Neural progenitor cell (in vitro differentiated cells): ENCODE measurements at regions not wholly inside any gene's neighbourhood (a gene's known extent, or its start where the extent isn't known, plus 50 kb on each side); places are given as distances from the start of the nearest gene placed in this dataset.

Experiments
- DNase-seq: peaks from one replicate; pipeline ENCODE4 v3.0.0-alpha.2; 2016; ENCODE audit warnings: low spot score
- H2AFZ ChIP-seq: fragments of 200-600 bp; sonication (generic); replicated peaks from 2 replicates; pipeline ENCODE4 v1.6.1; 2016; ENCODE audit warnings: antibody characterized with exemption
- H3F3A ChIP-seq: fragments of 200-600 bp; sonication (generic); 2 replicates; pipeline ENCODE4 v1.6.1; 2016; ENCODE audit warnings: antibody characterized with exemption, low read depth
- H3K27ac ChIP-seq: fragments of 200-600 bp; sonication (generic); 2 replicates; pipeline ENCODE4 v1.5.1; 2016; ENCODE audit warnings: mild to moderate bottlenecking
- H3K27me3 ChIP-seq: fragments of 200-600 bp; sonication (generic); 2 replicates; pipeline ENCODE4 v1.6.1; 2016; ENCODE audit warnings: mild to moderate bottlenecking, moderate library complexity
- H3K36me3 ChIP-seq: fragments of 200-600 bp; sonication (generic); 2 replicates; pipeline ENCODE4 v1.5.1; 2016
- H3K4me1 ChIP-seq: fragments of 200-600 bp; sonication (generic); 2 replicates; pipeline ENCODE4 v1.6.1; 2016; ENCODE audit warnings: mixed run types
- H3K4me2 ChIP-seq: fragments of 200-600 bp; sonication (generic); 2 replicates; pipeline ENCODE4 v1.6.1; 2016
- H3K4me3 ChIP-seq: fragments of 200-600 bp; sonication (generic); 2 replicates; pipeline ENCODE4 v1.5.1; 2016
- H3K79me2 ChIP-seq: fragments of 200-600 bp; sonication (generic); 2 replicates; pipeline ENCODE4 v1.6.1; 2016; ENCODE audit warnings: low read depth
- H3K9ac ChIP-seq: fragments of 200-600 bp; sonication (generic); 2 replicates; pipeline ENCODE4 v1.6.1; 2016
- H3K9me3 ChIP-seq: fragments of 200-600 bp; sonication (generic); 2 replicates; pipeline ENCODE4 v1.5.1; 2016; ENCODE audit warnings: low read depth
- H4K20me1 ChIP-seq: fragments of 200-600 bp; sonication (generic); 2 replicates; pipeline ENCODE4 v1.6.1; 2016; ENCODE audit warnings: low read depth
- H3K27ac Mint-ChIP-seq: 3 replicates; pipeline ENCODE4 v1.8.0; 2021; ENCODE audit warnings: mixed read lengths
- H3K27me3 Mint-ChIP-seq: 2 replicates; pipeline ENCODE4 v1.8.0; 2022; ENCODE audit warnings: low read depth, mild to moderate bottlenecking, inconsistent platforms, moderate library complexity, mixed read lengths; ENCODE audit not compliant: insufficient read depth
- H3K36me3 Mint-ChIP-seq: 3 replicates; pipeline ENCODE4 v1.8.0; 2021; ENCODE audit warnings: mixed read lengths
- H3K4me1 Mint-ChIP-seq: 3 replicates; pipeline ENCODE4 v1.8.0; 2021; ENCODE audit warnings: mixed read lengths
- H3K4me3 Mint-ChIP-seq: 3 replicates; pipeline ENCODE4 v1.8.0; 2021; ENCODE audit warnings: mild to moderate bottlenecking, moderate library complexity, mixed read lengths
- H3K9me3 Mint-ChIP-seq: 3 replicates; pipeline ENCODE4 v1.8.0; 2020; ENCODE audit warnings: mixed read lengths
- CTCF ChIP-seq: fragments of 200-600 bp; sonication (generic); IDR thresholded peaks from 2 replicates; pipeline ENCODE4 v1.5.1; 2017; ENCODE audit warnings: antibody characterized with exemption, mild to moderate bottlenecking
- EZH2 ChIP-seq: fragments of 200-600 bp; sonication (generic); IDR thresholded peaks from 2 replicates; pipeline ENCODE4 v1.6.1; 2017; ENCODE audit warnings: antibody characterized with exemption, mild to moderate bottlenecking, moderate library complexity
- EZH2phosphoT487 ChIP-seq: fragments of 200-600 bp; sonication (generic); IDR thresholded peaks from 2 replicates; pipeline ENCODE4 v1.6.1; 2017; ENCODE audit warnings: antibody characterized with exemption

DNA sequence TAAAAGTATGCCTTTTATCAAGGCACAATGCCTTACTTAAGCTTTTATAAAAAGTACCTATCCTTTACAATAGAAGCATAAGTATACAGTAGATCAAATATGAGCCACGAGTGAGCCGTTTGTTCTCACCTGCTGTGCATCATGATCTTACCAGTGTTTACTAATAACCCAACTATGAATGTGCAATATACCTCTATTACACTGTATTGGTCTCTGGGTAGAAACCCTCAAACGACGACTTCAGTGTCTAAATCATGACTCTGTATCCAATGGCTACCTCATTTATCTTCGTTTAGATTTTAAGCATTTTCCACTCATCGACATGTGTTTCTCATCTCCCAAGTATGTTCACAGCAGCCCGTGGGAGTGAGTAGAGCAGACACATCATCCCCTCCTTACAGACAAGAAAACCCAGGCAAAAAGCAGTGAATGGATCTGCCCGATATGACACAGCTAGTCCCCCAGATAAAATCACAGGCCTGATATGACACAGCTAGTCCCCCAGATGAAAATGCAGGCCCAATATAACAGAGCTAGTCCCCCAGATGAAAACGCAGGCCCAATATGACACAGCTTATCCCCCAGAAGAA, 279.8 kb downstream of the TNS1 start:
- Mint-ChIP-seq H3K4me1 (no peaks in the 10 kb centered on the region), H3K27me3 (peaks cover 2% of the 10 kb centered on the region), H3K4me3 (no peak overlapping the region), H3K9me3 (no peaks in the 10 kb centered on the region), H3K27ac (peak overlapping the region; percentile 15), H3K36me3 (no peaks in the 10 kb centered on the region)
- H3K4me1 ChIP-seq = no peaks in the 10 kb centered on the region
- no peaks in the 10 kb centered on the region for H3K27me3 ChIP-seq
- H4K20me1 ChIP-seq = no peaks in the 10 kb centered on the region
- no peak for DNase-seq
- H3K79me2 ChIP-seq = no peaks in the 10 kb centered on the region
- no peak overlapping the region for H3K4me3 ChIP-seq
- H3F3A ChIP-seq = no peaks in the 10 kb centered on the region
- no peak overlapping the region for H3K4me2 ChIP-seq
- H3K27ac ChIP-seq = no peak overlapping the region
- no peak overlapping the region for H3K9ac ChIP-seq
- no peak overlapping the region for H2AFZ ChIP-seq
- H3K36me3 ChIP-seq = peaks cover 3% of the 10 kb centered on the region
- no peaks in the 10 kb centered on the region for H3K9me3 ChIP-seq
- no peak for TF ChIP-seq CTCF
- TF ChIP-seq EZH2 = no peak
- TF ChIP-seq EZH2phosphoT487 = no peak

DNA sequence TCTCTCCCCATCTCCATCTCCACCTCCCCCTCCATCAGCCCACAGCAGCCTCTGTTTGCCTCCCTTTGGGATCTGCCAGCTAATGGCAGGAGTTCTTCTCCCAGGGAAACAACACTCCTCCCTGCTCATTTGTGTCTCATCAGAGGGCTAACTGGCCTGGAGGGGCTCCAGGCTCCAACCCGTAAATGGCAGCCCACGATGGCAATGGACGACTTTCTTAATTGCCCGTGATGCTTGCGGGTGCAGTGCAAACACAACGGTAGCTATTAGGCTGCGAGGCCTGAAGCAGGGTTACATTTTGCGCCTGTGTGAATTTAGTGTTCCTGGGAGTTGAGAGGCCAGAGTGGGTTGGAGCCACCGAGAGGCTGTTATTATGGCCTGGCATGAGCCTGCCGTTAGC, 285.1 kb downstream of the TNS1 start:
- no peak overlapping the region for H3K27ac Mint-ChIP-seq

DNA sequence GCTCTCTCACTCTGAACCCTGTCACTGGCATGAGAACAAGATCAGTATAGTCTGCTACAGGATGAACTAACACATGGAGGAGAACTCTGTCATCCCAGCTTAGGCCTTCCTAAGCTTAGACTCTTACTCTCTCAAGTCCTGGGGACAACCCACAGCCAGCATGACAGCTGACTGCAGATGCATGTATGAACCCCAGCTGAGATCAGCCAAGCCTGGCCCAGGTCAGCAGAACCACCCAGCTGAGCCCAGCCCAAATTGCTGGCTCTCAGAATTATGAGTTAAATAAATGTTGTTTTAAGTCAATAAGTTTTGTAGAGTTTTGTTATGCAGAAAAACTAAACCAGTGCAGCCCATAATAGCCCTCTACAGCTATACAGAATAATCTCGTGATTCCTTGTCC, 287.3 kb downstream of the TNS1 start:
- H4K20me1 ChIP-seq = no peaks in the 10 kb centered on the region
- Mint-ChIP-seq H3K27me3 (peaks cover 7% of the 10 kb centered on the region), H3K4me3 (no peak overlapping the region), H3K27ac (no peak overlapping the region), H3K36me3 (no peaks in the 10 kb centered on the region), H3K9me3 (peaks cover 2% of the 10 kb centered on the region), H3K4me1 (peaks cover 28% of the 10 kb centered on the region)
- peaks cover 21% of the 10 kb centered on the region for H3K4me1 ChIP-seq
- no peak for TF ChIP-seq EZH2phosphoT487
- H3K27me3 ChIP-seq = no peaks in the 10 kb centered on the region
- no peaks in the 10 kb centered on the region for H3K36me3 ChIP-seq
- no peak overlapping the region for H2AFZ ChIP-seq
- H3K9ac ChIP-seq = no peak overlapping the region
- H3K27ac ChIP-seq = no peak overlapping the region
- no peak overlapping the region for H3K4me2 ChIP-seq
- H3F3A ChIP-seq = peaks cover 3% of the 10 kb centered on the region
- H3K4me3 ChIP-seq = no peak overlapping the region
- no peaks in the 10 kb centered on the region for H3K9me3 ChIP-seq
- no peaks in the 10 kb centered on the region for H3K79me2 ChIP-seq
- DNase-seq = no peak

More for the DNA sequence above, 285.1 kb downstream of the TNS1 start:
- Histone ChIP-seq H3K27ac (no peak overlapping the region), H3K36me3 (peaks cover 3% of the 10 kb centered on the region), H3K4me2 (no peak overlapping the region), H3K27me3 (no peaks in the 10 kb centered on the region), H4K20me1 (no peaks in the 10 kb centered on the region), H3K9ac (no peak overlapping the region), H3K79me2 (no peaks in the 10 kb centered on the region), H2AFZ (no peak overlapping the region), H3K4me3 (no peak overlapping the region), H3F3A (peaks cover 3% of the 10 kb centered on the region), H3K4me1 (peaks cover 19% of the 10 kb centered on the region), H3K9me3 (no peaks in the 10 kb centered on the region)
- TF ChIP-seq EZH2phosphoT487 (no peak), EZH2 (no peak), CTCF (no peak)
- peaks cover 2% of the 10 kb centered on the region for H3K9me3 Mint-ChIP-seq
- no peaks in the 10 kb centered on the region for H3K36me3 Mint-ChIP-seq
- DNase-seq = no peak
- H3K4me1 Mint-ChIP-seq = peaks cover 24% of the 10 kb centered on the region
- H3K4me3 Mint-ChIP-seq = no peak overlapping the region
- H3K27me3 Mint-ChIP-seq = peaks cover 4% of the 10 kb centered on the region

- peak; percentile 81 for DNase-seq
- H3K27ac Mint-ChIP-seq = peak overlapping the region; percentile 93
Measured at GRCh38 chr2:217714287-217714751, 288.5 kb downstream of the TNS1 start.

More at GRCh38 chr2:217714287-217714751, 288.5 kb downstream of the TNS1 start:
- H3K27me3 ChIP-seq = no peaks in the 10 kb centered on the region
- peaks cover 2% of the 10 kb centered on the region for H3K9me3 Mint-ChIP-seq
- H3K79me2 ChIP-seq = no peaks in the 10 kb centered on the region
- H3K4me3 ChIP-seq = no peak overlapping the region
- TF ChIP-seq EZH2phosphoT487 (no peak), EZH2 (no peak), CTCF (no peak)
- H3K36me3 Mint-ChIP-seq = no peaks in the 10 kb centered on the region
- H4K20me1 ChIP-seq = no peaks in the 10 kb centered on the region
- H3K36me3 ChIP-seq = no peaks in the 10 kb centered on the region
- H3F3A ChIP-seq = peaks cover 3% of the 10 kb centered on the region
- H3K9me3 ChIP-seq = no peaks in the 10 kb centered on the region
- H3K27me3 Mint-ChIP-seq = peaks cover 9% of the 10 kb centered on the region
- H3K4me1 Mint-ChIP-seq = peaks cover 33% of the 10 kb centered on the region
- peaks cover 21% of the 10 kb centered on the region for H3K4me1 ChIP-seq
- no peak overlapping the region for H3K9ac ChIP-seq
- no peak overlapping the region for H2AFZ ChIP-seq
- peak overlapping the region; percentile 14 for H3K4me2 ChIP-seq
- no peak overlapping the region for H3K4me3 Mint-ChIP-seq
- no peak overlapping the region for H3K27ac ChIP-seq
